HG03196 (cell line): ENCODE measurements at regions not wholly inside any gene's neighbourhood (a gene's known extent, or its start where the extent isn't known, plus 50 kb on each side); places are given as distances from the start of the nearest gene placed in this dataset.

ENCODE experiments used
- ATAC-seq: cut with Tn5 transposase; IDR thresholded peaks from one replicate; pipeline ENCODE4 v1.9.1; 2021; ENCODE audit not compliant: unreplicated experiment

DNA sequence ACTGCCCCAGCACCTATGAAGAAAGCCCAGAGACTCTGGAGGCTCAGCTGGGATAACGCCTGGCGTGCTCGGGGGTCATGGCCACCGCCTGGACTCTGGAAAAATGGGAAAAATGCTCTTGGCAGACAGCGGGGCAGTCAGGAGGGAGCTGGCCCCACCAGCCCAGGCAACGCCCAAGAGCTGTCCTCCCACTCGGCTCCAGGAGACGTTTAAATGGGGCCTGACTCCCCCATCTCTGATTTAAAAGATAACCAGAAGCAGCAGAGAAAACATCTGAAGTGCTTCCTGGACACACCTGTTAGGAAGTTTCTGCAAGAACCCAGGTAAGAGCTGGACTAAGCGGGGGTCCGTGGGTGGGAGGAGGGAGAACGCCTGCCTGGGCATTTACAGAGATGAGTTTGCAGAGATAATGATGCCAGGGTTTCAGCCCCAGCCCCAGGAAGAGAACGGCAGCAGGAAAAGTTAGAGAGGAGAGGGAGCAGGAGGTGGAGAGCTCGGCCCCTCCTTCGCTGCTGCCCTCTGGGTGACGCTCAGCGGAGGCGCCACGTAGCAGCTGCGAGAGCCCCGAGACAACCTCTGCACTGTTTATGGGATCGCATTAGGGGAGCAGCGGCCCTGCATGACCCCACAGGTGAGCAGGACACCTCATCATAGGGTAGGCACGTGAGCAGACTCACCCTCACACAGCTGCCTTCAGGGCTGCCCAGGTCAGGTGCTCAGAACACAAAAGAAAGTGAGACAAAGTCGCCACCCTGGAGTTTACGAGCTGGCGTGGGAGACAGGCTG is 83.5 kb upstream of the INSIG1 start:
- no peak for ATAC-seq

DNA sequence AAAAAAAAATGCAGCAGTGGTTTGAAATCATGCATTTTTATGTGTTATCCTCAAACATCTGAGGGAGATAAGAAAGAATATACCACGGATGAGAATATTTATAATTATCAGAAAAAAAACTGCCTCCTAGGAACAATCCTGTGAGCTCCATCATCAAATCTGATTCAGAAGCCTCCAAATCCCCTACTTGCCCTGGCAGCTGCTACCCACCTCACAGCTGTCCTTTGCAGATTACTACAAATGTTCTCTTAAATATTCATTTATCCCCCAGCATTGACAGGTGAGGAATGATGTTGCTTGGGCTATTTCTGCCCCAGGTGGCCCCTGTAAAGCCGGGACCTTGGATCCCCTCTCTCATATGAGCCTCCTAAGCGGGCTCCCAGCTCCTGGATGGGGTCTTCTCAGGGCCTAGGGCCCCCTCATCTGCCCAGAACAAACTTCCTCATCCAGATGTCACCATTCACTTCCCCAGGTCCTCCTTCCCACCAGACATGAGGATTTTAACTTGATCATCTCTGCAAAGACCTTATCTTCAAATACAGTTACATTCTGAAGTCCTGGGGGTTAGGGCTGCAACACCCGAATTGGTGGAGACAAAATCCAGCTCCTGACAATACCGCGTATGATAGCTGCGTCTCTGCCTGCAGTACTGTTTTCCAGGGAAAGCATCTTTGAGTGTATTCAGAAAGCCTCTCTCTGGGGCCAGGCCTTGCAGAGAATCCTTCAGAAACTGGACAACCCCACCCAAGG is 81.9 kb upstream of the INSIG1 start:
- no peak for ATAC-seq

DNA sequence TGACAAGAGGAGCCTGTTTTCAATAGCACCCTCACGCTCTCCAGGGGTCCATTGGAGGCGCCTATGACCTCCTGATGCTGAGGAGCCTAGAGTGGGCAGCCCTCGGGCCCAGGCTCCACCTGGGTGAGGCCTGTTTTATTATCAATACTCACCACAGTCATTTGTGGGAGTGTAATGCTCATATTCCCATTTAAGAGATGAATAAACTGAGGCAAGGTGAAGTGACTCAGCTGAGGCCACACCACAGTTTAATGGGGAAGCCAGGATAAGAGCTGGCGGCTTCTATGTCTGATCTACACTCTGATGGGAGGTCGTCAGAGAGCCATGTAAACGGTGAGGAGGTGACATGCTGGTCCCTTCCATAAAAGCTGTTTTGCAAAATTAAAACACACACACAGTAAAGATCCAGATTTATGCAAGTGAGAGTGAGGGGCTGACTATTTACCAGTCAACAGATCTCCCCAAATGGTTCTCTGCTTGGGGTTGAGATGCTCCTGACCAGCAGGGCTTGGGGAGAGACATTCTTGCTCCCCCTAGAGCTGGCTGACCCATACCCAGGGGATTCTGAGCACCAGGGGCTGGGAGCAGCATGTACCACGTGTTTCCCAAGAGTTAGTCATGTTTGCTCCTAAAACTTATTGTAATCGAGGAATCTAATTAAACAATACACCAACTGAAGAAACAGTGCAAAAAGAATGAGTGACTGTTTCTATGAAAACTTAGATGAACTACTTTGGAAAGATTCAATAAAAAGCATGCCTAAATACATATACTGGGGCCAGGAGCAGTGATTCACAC is 81.0 kb upstream of the INSIG1 start:
- ATAC-seq, result no peak

DNA sequence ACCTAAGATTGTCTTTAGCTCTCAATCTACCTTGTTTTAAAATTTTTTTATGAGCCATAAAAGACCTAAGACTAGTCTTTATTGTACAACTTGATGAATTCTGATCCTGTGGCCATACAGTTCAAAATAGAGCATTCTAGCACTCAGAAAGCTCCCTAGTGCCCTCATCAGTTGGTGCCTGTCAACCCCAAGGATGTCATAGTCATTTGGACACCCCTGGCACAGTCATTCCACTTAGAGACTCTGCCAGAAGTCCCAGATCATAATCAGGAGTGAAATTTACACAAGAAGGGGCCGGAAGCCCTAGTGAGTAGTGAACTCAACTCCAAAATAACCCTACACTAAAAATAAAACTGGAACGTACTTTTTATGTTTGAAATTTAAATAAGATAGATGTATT is 80.0 kb upstream of the INSIG1 start:
- no peak for ATAC-seq

DNA sequence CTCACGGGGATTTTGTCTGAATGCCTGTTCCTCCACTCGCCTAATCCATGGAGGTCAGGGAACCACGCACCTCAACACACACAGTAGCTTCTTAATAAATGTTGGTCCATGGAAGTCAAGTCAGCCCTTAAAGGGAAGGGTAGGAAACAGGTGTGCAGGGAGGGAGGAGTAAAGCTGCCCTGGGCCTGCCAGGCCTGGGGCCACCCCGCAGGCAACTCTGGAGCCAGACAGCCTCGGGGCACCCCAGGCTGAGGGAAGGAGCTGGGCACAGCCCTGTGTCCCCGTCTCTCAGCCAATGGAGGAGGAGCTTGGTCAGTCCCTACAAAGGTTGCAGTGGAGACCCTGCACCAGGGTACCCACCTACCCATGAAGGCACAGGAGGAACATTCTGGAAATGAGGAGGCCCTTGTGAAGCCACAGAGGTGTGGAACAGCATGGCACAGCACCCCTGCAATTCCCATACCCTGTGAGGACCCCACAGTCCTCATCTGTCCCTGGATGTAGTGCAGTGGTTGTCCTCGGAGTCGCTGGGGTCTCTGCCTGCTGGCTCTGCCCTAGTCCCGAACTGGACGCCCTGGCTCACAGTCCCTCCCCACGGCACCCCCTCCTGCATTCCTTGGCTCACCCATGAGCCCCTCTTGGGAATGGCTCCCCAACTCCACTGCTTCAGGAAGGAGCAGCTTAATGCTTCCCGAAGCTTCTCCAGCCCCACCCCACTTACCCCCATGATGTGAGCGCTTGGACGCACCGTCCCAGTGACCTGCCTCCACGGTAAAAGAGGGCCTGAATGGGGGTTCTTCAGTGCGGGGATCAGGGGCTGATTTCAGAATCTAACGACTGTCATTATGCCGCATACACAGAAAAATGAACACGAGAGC is 79.2 kb upstream of the INSIG1 start:
- no peak for ATAC-seq

DNA sequence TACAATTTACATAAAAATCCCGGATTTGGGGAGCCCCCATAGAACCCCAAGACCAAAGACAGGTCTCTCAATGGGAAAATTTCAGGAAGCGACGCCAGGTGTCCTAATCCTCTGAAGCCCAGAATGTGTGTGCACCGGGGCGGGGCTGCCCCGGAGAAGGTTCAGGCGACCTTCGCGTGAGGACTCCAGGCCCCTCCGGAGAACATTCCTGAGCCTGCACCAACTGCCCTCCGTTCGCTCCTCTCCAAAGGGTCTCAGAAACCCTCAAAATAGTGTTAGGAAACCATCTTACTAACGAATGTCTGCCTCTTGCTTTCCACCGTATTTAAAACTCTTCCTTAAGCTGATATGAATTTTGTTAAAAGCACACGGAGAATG is 78.5 kb upstream of the INSIG1 start:
- no peak for ATAC-seq

DNA sequence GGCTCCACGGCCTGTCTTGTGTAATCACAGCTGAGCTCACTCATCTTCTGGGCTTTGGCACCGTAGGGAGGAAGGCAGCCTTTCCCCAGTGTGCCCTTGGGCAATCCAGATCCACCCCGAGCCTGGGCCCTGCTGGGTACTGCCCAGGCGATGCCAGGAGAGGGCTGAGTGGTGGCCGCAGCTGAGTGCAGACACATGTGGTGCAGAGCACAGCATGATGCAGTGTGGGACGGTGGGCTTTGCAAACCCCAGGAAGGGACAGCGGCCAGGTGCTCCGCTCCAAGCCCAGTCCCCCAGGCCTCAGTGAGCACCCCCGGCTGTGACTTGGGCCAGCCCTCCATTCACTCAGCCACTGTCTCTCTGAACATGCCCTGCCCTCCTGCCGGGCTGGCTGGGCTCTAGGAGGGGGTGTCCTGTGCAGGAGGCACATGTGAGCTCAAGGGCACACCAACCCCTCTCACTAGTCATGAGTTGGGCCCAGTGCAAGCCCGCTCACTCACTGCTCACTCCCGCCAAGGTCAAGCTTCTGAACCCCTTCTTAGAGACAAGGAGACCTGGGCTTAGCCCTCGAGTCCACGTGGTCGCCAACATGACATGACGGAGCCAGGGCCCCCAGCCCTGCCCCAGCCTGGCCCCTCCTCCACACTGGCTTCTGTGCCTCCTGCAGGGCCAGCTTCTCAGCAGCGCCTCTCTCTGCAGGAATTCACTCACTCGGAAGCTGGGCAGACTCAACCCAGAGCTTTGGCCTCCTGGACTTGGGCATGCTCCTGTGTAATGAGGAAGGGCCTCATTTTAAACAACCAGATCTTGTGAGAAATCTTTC is 77.5 kb upstream of the INSIG1 start:
- ATAC-seq, result no peak

DNA sequence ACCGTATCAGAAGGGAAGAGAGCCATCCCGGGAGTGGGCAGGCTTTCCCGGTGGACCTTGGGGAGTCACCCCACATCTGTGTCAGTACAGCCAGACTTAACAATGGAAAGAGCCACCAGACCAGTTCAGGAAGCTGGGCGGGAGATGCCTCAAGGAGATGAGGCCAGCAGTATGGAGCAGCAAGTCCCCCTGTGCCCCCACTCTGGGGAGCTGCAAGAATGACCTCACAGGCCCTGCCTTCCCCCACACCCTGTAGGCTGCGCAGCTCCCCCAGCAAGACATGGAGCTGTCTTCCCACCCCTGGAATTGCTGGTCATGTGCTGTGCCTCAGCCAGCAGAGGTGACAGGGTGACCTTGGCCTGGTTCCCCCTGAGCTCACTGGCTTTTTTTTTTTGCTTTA is 76.8 kb upstream of the INSIG1 start:
- ATAC-seq, result no peak

DNA sequence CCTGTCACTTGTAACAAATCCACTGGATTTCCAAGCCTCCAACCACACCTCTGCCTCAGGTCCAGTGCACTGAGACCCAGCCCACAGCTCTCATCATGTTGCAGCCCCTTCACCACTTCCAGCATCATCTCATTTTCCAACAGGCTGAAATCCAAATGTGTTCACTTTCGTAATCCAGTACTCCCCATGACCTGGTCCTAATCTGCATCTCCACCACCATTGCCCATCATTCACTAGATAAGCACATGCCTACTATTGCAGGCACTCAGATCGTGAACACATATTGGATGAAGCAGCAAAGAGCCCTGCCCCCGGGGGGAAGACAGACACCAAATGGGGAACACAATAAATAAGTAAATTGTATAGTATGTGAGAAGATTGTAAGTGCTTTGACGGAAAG is 76.1 kb upstream of the INSIG1 start:
- no peak for ATAC-seq

DNA sequence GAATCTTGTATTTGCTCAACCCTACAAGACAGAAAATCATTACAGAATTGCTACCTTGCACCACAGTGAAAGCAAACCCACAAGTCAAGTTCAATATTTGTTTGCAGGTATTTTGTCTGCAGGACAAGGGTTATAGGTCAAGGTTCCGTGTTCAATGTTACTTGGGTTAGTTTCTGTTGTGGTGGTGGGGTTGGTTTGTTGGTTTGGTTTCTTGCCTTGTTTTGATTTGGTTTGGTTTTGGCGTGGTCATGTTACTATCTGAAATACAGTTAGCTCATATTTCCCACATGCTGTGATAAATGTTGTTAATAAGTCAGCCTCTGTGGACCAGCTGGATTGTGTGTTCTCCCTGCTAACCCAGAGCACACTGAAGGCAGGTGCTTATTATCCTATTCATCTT is 75.6 kb upstream of the INSIG1 start:
- no peak for ATAC-seq

DNA sequence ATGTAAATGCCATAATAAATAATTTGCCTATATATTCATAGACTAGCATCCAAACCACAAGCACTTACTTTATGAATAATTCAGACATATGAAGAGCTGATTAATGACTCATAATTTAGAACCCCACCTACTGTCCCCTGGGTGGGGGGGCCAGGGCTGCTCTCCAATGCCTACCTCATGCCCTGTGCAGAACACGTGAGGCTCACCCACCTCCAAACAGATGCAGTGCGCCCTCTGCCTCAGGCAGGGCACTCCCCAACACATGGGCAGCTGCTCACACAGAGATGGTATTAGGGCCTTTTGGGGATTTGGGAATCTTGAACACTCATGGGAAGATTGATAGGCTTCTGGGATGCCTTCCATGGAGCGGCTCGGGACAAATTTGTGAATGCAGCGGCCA is 75.1 kb upstream of the INSIG1 start:
- no peak for ATAC-seq

DNA sequence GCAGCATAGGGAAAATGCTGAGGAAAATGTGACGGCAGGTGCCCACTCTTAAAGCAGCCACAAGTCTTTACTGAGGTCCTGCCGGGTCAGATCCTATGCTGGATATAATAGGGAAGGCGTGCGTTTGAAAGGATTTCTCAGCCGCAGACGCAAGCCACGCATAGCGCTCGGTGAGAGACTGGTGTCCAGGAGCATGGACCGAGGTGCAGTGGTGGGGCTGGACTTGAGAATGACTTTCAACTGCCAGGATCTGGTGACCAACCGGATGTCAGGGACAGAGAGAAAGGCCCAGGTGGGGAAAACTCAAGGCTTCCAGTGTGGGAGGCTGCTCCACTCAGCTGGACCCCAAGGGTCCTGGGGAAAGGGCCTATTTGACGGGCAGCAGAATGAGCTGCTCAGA is 74.7 kb upstream of the INSIG1 start:
- ATAC-seq, result no peak

DNA sequence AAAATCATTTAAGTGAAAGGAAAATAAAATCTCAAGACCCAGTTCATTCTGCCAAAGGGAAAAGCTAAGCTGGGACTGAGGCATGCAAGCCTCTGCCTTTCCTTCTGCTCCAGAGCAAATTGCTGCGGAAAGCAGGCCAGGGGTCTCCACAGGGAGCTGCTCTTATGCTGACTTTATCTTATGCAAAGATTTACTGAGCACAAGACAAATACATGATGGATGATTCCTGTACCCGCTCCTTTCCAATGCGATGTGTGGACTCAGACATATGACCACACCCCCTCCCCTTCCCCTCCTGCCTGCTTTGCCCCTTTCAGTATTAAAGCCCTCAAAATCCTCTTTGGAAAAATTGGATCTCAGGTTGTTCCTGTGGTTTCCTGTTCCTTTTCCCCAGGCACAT is 74.2 kb upstream of the INSIG1 start:
- ATAC-seq, result no peak

DNA sequence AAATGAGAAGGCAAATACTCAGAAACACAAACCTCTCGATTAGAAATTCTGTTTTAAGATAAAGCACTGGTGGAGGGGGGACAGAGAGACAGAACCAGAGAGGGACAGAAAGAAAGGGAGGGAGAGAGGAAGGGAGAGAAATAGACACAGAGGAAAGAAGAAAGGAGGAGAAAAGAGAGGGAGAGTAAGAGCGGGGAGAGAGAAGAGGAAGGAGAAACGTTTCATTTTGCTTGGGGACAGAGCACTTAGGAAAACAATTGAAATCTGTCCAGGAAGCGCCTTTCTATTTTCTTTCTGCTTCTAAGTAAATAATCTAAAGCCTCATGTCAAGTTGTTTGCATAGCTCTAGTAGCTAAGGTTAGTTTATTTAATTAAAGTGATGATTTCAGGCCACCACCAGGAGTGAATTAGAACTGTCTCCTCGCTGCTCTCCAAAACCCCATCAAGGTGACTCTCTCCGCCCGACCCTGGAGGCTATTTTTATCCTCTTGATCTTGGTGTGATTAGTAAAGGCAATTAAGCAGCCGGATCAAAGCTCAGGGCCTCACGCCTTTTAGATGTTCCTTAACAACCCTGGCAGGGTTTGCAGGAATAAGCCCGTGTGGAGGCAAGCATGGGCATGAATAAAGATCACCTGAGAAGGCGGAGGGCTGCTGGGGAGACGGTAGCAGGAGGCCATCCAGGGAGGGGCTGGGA is 73.4 kb upstream of the INSIG1 start:
- no peak for ATAC-seq

DNA sequence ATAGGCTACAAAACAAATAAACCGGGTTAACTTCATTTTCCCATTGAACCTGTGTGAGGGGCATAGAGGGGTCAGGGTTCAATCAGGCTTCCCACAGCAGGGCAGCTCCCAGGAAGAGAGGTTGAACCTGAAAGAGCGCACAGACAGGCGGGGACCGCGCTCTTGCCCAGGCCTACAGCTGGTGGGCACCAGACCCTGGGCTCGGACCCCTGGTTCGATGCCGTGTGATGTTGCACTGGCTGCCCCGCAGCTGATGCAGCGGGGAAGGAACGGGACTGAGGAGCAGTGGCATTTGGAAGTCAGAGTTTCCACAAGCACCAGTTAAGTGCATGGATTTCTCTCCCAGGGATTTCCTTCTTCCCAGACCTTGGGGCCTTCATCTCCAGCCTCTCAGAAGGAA is 72.6 kb upstream of the INSIG1 start:
- no peak for ATAC-seq

DNA sequence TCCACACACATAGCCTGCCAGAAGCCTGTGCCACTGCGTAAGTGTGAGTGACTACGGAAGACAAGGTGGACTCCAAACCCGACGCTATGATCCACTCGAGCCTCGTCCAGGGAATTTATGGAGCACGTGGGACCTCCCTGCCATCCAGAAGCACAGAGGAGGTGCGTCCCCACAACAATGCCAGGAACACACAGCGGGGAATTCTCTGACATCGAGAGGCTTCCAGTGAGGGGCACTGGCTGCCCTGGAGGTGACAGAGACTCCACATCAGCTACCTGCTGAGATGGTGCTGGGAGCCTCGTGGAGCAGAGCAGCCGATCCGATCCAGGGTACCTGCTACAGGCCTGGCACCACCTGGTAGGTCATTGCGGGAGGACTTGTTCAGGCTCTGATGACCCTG is 72.2 kb upstream of the INSIG1 start:
- ATAC-seq, result no peak

DNA sequence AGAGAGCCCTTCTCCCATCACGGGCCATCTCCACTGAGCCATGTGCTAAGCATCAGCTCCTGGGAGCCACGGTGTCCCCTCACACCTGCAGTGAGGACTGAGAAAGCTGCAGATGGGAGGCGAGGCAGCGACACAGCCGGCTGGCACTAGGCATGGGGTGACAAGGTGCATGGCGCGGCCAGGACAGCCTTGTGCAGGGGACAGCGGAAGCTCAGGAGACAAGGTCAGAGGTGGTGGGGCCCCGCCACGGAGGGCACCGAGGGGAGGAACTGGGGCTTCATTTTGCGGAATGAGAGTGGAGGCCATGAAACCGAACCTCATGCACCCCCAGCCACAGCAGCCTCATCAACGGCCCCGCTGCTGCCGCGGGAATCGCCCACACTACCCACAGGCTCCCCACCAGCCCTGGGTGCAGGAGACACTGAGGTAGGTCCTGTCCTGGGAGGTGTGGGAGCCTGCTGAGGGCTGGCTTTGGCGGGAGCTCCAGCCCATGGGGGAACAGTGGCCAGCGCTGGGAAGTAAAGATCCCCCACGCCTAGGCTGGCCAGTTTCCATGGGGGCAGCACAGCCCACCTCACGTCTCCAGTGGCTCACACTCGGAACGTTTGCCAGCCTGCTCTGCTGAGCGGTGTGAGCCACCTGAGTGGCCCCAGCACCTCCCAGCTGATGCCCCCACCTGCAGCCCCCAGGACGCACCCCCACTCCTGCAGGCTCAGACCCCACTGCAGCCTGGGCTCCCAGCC is 71.2 kb upstream of the INSIG1 start:
- ATAC-seq, result no peak

DNA sequence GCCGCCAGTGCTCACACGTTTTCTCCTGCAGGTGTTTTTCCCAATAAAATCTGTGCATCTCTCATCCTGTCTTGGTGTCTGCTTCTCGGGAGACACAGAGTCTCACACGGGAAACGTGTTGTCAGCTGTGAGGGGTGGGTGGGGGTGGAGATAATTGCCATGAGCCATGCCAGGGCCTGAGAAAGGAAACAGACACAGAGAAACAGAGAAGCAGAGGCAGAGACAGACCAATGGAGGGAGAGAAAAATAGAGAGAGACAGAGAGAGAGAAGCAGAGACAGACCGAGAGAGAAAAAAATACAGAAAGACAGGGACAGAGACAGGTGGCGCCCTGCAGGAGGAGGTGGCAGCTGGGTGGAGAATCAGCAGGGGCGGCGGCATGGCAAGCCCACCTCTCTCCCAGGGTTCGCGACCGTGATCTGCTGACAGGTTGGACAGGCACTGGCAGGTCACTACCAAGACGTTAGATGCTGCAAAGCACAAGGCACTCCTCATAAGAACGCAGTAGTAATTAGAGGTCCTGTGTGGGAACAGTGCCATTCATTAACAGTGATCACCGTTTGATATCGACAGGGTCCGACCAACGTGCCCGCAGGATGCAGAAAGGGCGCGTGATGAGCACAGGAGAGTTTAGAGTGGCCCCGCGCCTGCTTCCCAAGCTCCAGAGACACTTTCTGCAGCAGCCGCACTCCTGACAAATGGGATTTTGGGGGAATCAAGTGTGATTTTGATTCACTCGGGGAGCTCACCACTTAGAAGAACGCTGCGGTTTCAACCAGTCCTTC is 70.5 kb upstream of the INSIG1 start:
- no peak for ATAC-seq
